ENCODE measurements at regions not wholly inside any gene's neighbourhood (a gene's known extent, or its start where the extent isn't known, plus 50 kb on each side); places are given as distances from the start of the nearest gene placed in this dataset.

GRCh38 chr4:141306331-141306730 lies 85.6 kb downstream of the ZNF330 start:
- no peaks in the 10 kb centered on the region for H3K27me3 ChIP-seq
- no peak for DNase-seq (ENCODE audit: extremely low spot score)
- H3K4me1 ChIP-seq: peaks cover 0 to 6% (median 5%) of the 10 kb centered on the region in 4 donors
- H3K27ac ChIP-seq (replicated peaks in 1 of 4): no peak overlapping the region
- TF ChIP-seq EP300 (IDR thresholded peaks at IDR 0.05) (no peak), POLR2AphosphoS5 (IDR thresholded peaks at IDR 0.05) (no peak)
- TF ChIP-seq, protein P1, sequence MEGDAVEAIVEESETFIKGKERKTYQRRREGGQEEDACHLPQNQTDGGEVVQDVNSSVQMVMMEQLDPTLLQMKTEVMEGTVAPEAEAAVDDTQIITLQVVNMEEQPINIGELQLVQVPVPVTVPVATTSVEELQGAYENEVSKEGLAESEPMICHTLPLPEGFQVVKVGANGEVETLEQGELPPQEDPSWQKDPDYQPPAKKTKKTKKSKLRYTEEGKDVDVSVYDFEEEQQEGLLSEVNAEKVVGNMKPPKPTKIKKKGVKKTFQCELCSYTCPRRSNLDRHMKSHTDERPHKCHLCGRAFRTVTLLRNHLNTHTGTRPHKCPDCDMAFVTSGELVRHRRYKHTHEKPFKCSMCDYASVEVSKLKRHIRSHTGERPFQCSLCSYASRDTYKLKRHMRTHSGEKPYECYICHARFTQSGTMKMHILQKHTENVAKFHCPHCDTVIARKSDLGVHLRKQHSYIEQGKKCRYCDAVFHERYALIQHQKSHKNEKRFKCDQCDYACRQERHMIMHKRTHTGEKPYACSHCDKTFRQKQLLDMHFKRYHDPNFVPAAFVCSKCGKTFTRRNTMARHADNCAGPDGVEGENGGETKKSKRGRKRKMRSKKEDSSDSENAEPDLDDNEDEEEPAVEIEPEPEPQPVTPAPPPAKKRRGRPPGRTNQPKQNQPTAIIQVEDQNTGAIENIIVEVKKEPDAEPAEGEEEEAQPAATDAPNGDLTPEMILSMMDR (IDR thresholded peaks at IDR 0.05): no peak
- intact Hi-C loops (cut with DNase I): no loop called here
- WGBS: 69% methylated on average over 7 of the region's 7 CpGs
- H3K4me3 ChIP-seq: no peak overlapping the region
- H3K36me3 ChIP-seq: no peaks in the 10 kb centered on the region
- no peaks in the 10 kb centered on the region for H3K9me3 ChIP-seq

DNA sequence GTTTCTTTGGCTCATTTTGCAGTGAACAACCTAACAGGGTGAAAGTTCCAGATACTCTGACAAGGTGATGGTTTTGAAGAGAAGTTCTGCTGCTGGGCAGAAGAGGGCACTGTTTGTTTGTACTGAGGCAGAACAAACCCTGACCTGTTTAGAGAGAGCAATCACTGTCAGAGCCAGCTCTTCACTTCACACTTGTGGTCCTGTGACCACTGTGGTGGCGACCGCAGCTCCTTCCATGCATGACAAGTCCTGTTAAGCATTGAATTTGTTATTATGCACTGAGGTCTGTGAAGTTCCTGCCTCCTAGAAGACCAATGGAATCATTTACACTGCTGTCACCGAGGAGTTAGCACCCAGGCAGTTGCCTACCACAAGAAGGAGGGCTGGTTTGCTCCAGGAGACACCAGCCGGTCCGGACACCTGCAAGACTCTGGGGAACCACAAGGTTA lies 86.6 kb downstream of the ZNF330 start:
- Histone ChIP-seq H3K9me3 (no peaks in the 10 kb centered on the region), H3K4me1 (peaks cover 0 to 6% (median 5%) of the 10 kb centered on the region in 4 donors), H3K27ac (replicated peaks in 1 of 4) (no peak overlapping the region), H3K4me3 (no peak overlapping the region), H3K27me3 (no peaks in the 10 kb centered on the region), H3K36me3 (no peaks in the 10 kb centered on the region)
- no peak for DNase-seq (ENCODE audit: extremely low spot score)
- TF ChIP-seq, protein P1 (IDR thresholded peaks at IDR 0.05): peak; percentile 61 to 71 (median 66)
- no peak for TF ChIP-seq POLR2AphosphoS5 (IDR thresholded peaks at IDR 0.05)
- intact Hi-C loops (cut with DNase I): no loop called here
- 34% methylated on average over 5 of the region's 5 CpGs for whole genome bisulfite sequencing

DNA sequence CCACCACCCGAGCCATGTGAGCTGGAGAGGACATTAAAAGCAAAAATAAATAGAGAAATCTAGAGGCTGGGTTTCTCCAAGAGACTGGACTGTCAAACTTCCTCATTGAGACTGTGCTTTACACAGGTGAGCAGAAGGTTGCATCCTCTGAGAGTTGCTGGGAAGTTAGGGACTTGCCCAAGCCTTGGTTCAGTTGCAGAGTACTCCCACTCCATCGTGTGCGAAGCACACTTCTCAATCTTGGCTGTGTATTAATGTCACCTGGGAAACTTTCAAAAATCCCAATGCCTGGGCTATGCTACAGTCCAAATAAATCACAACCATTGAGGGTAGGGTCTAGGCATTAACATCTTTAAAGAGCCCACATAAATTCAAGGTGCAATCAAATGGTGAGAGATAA lies 89.2 kb downstream of the ZNF330 start:
- H3K4me1 ChIP-seq: peaks cover 0 to 6% (median 5%) of the 10 kb centered on the region in 4 donors
- 94% methylated on average over 3 of the region's 3 CpGs for WGBS
- no peak for DNase-seq (ENCODE audit: extremely low spot score)
- intact Hi-C loops (cut with DNase I): no loop called here
- H3K9me3 ChIP-seq: no peaks in the 10 kb centered on the region
- H3K27me3 ChIP-seq: no peaks in the 10 kb centered on the region
- no peak overlapping the region for H3K27ac ChIP-seq (replicated peaks in 1 of 4)
- no peak overlapping the region for H3K4me3 ChIP-seq
- H3K36me3 ChIP-seq: no peaks in the 10 kb centered on the region
- TF ChIP-seq POLR2A (IDR thresholded peaks at IDR 0.05; ENCODE audit: low read depth) (no peak), POLR2AphosphoS5 (IDR thresholded peaks at IDR 0.05) (no peak), EP300 (IDR thresholded peaks at IDR 0.05) (no peak)
- TF ChIP-seq, protein P1 (IDR thresholded peaks at IDR 0.05): no peak

DNA sequence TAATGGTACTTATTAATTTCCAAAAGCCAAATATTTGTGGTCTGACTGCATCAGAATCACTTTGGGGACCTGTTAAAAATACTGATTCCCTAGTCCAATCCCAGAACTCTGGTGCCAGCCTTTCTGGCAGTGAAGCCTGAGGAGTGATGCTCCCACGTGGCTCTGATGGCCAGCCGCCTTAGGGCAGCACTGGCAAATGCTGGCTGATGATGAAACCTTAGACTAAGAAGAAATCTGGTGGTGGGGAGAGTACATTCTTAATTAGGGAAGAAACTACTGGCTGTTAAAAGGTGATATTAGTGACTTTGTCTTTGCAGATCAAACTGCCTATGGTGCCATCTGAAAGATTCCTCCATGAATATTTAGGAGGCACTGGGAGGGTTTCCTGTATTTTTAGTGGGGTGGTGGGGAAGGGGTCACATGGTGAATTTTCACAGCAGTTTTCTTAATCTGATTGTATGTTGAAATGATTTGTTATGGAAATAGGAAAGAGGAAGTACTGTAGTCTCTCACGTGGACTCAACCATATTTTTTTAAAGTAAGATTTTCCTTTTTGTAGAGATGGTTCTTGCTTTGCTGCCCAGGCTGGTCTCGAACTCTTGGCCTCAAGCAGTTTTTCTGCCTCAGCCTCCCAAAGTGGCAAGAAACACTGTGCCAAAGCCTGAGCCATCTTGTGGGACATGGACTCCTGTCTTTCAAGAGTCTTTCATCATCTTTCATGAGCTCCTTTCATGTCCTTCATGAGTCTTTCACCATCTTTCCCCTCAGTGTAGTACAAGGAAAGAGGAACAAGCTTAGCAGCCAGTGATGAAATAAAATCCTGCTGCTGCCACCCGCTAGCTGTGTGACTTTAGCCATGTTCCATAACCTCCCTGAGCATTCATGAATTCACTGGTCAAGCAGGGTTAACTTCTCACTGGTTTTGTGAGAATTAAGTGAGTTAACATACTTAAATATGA lies 90.8 kb downstream of the ZNF330 start:
- TF ChIP-seq POLR2A (IDR thresholded peaks at IDR 0.05; ENCODE audit: low read depth) (no peak), EP300 (IDR thresholded peaks at IDR 0.05) (no peak)
- TF ChIP-seq, protein P1 (IDR thresholded peaks at IDR 0.05): no peak
- 74% methylated on average over 5 of the region's 5 CpGs for WGBS
- DNase-seq (ENCODE audit: extremely low spot score): no peak
- Histone ChIP-seq H3K27me3 (no peaks in the 10 kb centered on the region), H3K4me3 (no peak overlapping the region), H3K9me3 (no peaks in the 10 kb centered on the region), H3K27ac (replicated peaks in 1 of 4) (no peak overlapping the region), H3K36me3 (no peaks in the 10 kb centered on the region), H3K4me1 (peaks cover 0 to 6% (median 5%) of the 10 kb centered on the region in 4 donors)
- intact Hi-C loops (cut with DNase I): no loop called here
